Suprapubic skin (tissue), 3 donors: ENCODE measurements at regions not wholly inside any gene's neighbourhood (a gene's known extent, or its start where the extent isn't known, plus 50 kb on each side); places are given as distances from the start of the nearest gene placed in this dataset.
"Not testable (repeated sequence)": the region's sequence is repeated elsewhere in the genome, so short reads cannot be mapped to it uniquely, and the experiment has no call there.

Experiments
- EP300 ChIP-seq: sonication (generic); formaldehyde crosslinking; IDR thresholded peaks from one replicate; pipeline ENCODE4 v1.6.1; 2017; ENCODE audit warnings: antibody characterized with exemption
- TF ChIP-seq, protein P1 (sequence below), 2 donors: fragments of 200-600 bp in 1 of 2; fragments of 450-650 bp in 1 of 2; sonication (generic) in 1 of 2; IDR thresholded peaks; one replicate each; pipeline ENCODE4 v1.5.1; 2016 to 2019; ENCODE audit warnings: antibody characterized with exemption in 2 of 2, mild to moderate bottlenecking in 1 of 2, moderate library complexity in 1 of 2

DNA sequence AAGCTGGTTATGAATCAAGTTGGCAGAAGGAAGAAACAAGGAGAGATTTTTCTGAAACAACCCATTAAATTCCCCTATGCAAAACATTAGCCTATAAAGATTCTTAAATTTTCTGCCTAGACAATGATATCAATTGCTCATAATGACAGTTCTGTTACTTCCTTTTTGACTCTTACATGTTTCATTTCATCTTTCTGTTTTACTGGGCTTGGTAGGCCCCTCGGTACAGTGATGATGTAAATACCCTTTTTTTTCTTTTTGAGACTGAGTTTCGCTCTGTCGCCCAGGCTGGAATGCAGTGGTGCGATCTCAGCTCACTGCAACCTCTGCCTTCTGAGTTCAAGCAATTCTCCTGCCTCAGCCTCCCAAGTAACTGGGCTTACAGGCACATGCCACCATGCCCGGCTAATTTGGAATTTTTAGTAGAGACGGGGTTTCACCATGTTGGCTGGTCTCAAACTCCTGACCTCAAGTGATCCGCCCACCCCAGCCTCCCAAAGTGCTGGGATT lies 83.4 kb upstream of the C7orf33 start:
- TF ChIP-seq, protein P1, sequence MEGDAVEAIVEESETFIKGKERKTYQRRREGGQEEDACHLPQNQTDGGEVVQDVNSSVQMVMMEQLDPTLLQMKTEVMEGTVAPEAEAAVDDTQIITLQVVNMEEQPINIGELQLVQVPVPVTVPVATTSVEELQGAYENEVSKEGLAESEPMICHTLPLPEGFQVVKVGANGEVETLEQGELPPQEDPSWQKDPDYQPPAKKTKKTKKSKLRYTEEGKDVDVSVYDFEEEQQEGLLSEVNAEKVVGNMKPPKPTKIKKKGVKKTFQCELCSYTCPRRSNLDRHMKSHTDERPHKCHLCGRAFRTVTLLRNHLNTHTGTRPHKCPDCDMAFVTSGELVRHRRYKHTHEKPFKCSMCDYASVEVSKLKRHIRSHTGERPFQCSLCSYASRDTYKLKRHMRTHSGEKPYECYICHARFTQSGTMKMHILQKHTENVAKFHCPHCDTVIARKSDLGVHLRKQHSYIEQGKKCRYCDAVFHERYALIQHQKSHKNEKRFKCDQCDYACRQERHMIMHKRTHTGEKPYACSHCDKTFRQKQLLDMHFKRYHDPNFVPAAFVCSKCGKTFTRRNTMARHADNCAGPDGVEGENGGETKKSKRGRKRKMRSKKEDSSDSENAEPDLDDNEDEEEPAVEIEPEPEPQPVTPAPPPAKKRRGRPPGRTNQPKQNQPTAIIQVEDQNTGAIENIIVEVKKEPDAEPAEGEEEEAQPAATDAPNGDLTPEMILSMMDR (IDR thresholded peaks at IDR 0.05), result not testable (repeated sequence)
- not testable (repeated sequence) for TF ChIP-seq EP300
